ENCODE measurements at regions not wholly inside any gene's neighbourhood (a gene's known extent, or its start where the extent isn't known, plus 50 kb on each side); places are given as distances from the start of the nearest gene placed in this dataset.

DNA sequence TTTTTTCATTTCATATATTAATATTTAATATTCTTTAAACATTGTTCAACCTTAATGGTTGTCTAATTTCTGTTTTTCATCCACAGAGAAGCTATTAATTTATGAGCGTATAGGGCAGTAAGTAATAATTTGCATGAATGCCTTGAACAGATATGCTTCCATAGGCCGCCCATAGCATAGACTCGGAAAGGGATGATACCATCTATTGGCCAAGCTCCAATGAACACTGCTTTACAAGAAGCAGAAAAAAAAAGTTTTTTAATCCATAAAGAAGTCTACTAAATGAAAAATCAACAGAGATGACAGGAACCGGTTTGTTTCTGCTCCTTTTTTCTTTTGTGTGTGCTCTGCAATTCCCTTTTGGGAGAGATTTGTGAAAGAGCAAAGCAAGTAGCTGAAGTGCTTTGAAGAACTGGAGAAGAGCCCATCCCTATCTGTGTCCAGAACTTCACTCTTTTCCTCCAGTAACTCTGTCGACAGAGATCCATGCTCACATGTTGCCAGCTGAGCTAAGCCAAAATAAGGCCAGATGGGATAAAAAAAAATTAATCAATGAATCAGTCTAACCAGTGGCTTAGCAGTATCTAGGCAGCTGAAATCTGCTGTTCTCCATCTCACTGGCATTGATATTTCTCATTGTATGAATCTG, 215.9 kb upstream of the SOX21 start:
- TF ChIP-seq POLR2A (IDR thresholded peaks at IDR 0.05) = no peak
- TF ChIP-seq, protein P1, sequence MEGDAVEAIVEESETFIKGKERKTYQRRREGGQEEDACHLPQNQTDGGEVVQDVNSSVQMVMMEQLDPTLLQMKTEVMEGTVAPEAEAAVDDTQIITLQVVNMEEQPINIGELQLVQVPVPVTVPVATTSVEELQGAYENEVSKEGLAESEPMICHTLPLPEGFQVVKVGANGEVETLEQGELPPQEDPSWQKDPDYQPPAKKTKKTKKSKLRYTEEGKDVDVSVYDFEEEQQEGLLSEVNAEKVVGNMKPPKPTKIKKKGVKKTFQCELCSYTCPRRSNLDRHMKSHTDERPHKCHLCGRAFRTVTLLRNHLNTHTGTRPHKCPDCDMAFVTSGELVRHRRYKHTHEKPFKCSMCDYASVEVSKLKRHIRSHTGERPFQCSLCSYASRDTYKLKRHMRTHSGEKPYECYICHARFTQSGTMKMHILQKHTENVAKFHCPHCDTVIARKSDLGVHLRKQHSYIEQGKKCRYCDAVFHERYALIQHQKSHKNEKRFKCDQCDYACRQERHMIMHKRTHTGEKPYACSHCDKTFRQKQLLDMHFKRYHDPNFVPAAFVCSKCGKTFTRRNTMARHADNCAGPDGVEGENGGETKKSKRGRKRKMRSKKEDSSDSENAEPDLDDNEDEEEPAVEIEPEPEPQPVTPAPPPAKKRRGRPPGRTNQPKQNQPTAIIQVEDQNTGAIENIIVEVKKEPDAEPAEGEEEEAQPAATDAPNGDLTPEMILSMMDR (IDR thresholded peaks at IDR 0.05) = no peak

All from testis (tissue), 2 donors.